ENCODE measurements at regions not wholly inside any gene's neighbourhood (a gene's known extent, or its start where the extent isn't known, plus 50 kb on each side); places are given as distances from the start of the nearest gene placed in this dataset.

DNA sequence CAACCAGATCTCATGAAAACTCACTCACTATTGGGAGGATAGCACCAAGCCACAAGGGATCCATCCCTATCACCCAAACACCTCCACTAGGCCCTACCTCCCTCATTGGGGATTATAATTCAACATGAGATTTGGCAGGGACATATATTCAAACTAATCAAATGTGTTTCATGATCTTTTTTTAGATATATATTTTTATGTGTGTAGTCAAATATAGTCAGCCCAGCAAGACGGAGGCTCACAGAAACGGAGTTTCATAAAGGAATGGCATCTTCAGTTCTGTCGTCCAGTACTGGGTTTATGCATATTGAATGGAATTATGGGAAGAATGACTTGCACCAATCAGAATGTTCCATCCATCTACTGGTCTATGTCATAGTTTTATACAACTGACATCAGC is 343.3 kb upstream of the KAZN start:
- TF ChIP-seq, protein P1, sequence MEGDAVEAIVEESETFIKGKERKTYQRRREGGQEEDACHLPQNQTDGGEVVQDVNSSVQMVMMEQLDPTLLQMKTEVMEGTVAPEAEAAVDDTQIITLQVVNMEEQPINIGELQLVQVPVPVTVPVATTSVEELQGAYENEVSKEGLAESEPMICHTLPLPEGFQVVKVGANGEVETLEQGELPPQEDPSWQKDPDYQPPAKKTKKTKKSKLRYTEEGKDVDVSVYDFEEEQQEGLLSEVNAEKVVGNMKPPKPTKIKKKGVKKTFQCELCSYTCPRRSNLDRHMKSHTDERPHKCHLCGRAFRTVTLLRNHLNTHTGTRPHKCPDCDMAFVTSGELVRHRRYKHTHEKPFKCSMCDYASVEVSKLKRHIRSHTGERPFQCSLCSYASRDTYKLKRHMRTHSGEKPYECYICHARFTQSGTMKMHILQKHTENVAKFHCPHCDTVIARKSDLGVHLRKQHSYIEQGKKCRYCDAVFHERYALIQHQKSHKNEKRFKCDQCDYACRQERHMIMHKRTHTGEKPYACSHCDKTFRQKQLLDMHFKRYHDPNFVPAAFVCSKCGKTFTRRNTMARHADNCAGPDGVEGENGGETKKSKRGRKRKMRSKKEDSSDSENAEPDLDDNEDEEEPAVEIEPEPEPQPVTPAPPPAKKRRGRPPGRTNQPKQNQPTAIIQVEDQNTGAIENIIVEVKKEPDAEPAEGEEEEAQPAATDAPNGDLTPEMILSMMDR (IDR thresholded peaks at IDR 0.05; ENCODE audit: extremely low read depth in 1 of 2, insufficient read depth in 1 of 2, low read depth in 1 of 2, low read length in 2 of 2): no peak
- TF ChIP-seq JUN (IDR thresholded peaks at IDR 0.05; ENCODE audit: borderline replicate concordance, insufficient read depth, insufficient read length, low read depth): no peak
- TF ChIP-seq POLR2AphosphoS5 (IDR thresholded peaks at IDR 0.05; ENCODE audit: insufficient read depth, low read depth, low read length): no peak
- TF ChIP-seq EZH2 (IDR thresholded peaks at IDR 0.05; ENCODE audit: borderline replicate concordance, low read depth, low read length, severe bottlenecking): no peak
- no peak for TF ChIP-seq MAX (IDR thresholded peaks at IDR 0.05; ENCODE audit: insufficient read depth, insufficient read length)
